PC-9 (cell line): ENCODE measurements at regions not wholly inside any gene's neighbourhood (a gene's known extent, or its start where the extent isn't known, plus 50 kb on each side); places are given as distances from the start of the nearest gene placed in this dataset.

Source experiments
- BruUV-seq: library from RNA; stranded (reverse); fragments of 400-500 nt; replicated peaks from 2 replicates; lab custom pipeline; 2021; lab: Mats Ljungman, UMichigan
- CTCF ChIA-PET: fragments of 300-600 bp; sonication (Branson Sonifier 250); formaldehyde crosslinking; loops from one replicate; lab custom pipeline; 2022; ENCODE audit warnings: antibody characterized with exemption; lab: Charles Lee
- POLR2A ChIA-PET: fragments of 300-600 bp; sonication (Branson Sonifier 250); formaldehyde crosslinking; loops from one replicate; lab custom pipeline; 2022; ENCODE audit warnings: antibody characterized with exemption; ENCODE audit not compliant: unreplicated experiment; lab: Charles Lee
- DNase-seq, 2 experiments: peaks; one replicate each; pipeline versions ENCODE4 v3.0.0 to v3.0.0-alpha.2; 2015 to 2022; ENCODE audit warnings: mixed read lengths in 1 of 2
- H2AFZ ChIP-seq: fragments of 200-600 bp; sonication (generic); 2 replicates; pipeline ENCODE4 v1.8.1; 2017; ENCODE audit warnings: antibody characterized with exemption
- H3F3A ChIP-seq: fragments of 200-600 bp; sonication (generic); 2 replicates; pipeline ENCODE4 v1.8.1; 2017; ENCODE audit warnings: antibody characterized with exemption, mild to moderate bottlenecking, low read depth; ENCODE audit not compliant: insufficient read depth
- H3K27ac ChIP-seq: fragments of 200-600 bp; sonication (generic); 2 replicates; pipeline ENCODE4 v1.6.1; 2016; ENCODE audit warnings: mixed run types
- H3K27me3 ChIP-seq: fragments of 200-600 bp; sonication (generic); 2 replicates; pipeline ENCODE4 v1.6.1; 2016; ENCODE audit warnings: low read depth, mixed run types; ENCODE audit not compliant: insufficient read depth
- H3K36me3 ChIP-seq: fragments of 200-600 bp; sonication (generic); 2 replicates; pipeline ENCODE4 v1.6.1; 2016; ENCODE audit warnings: low read depth, mixed run types
- H3K4me1 ChIP-seq: fragments of 200-600 bp; sonication (generic); replicated peaks from 2 replicates; pipeline ENCODE4 v1.6.1; 2016; ENCODE audit warnings: mixed run types; ENCODE audit not compliant: insufficient read depth
- H3K4me2 ChIP-seq: fragments of 200-600 bp; sonication (generic); 2 replicates; pipeline ENCODE4 v1.6.1; 2017; ENCODE audit warnings: mixed run types
- H3K4me3 ChIP-seq: fragments of 200-600 bp; sonication (generic); 2 replicates; pipeline ENCODE4 v1.6.1; 2016; ENCODE audit warnings: mixed run types
- H3K79me2 ChIP-seq: fragments of 200-600 bp; sonication (generic); 2 replicates; pipeline ENCODE4 v1.6.1; 2017; ENCODE audit warnings: low read depth, mixed run types
- H3K9me2 ChIP-seq: fragments of 200-600 bp; sonication (generic); 2 replicates; pipeline ENCODE4 v1.8.1; 2017; ENCODE audit warnings: mild to moderate bottlenecking; ENCODE audit not compliant: insufficient read depth
- H3K9me3 ChIP-seq: fragments of 200-600 bp; sonication (generic); 2 replicates; pipeline ENCODE4 v1.8.1; 2016; ENCODE audit warnings: low read depth; ENCODE audit not compliant: insufficient read depth
- H4K20me1 ChIP-seq: fragments of 200-600 bp; sonication (generic); 2 replicates; pipeline ENCODE4 v1.8.1; 2017; ENCODE audit not compliant: insufficient read depth
- CTCF ChIP-seq: fragments of 200-600 bp; sonication (generic); conservative IDR thresholded peaks from 2 replicates; pipeline ENCODE4 v1.6.1; 2017; ENCODE audit warnings: mixed run types, antibody characterized with exemption, mild to moderate bottlenecking, moderate library complexity
- EZH2 ChIP-seq: fragments of 200-600 bp; sonication (generic); IDR thresholded peaks from 2 replicates; pipeline ENCODE4 v1.8.0; 2017; ENCODE audit warnings: antibody characterized with exemption, low read depth
- intact Hi-C: fragments of 100-400 bp; cut with micrococcal nuclease; formaldehyde crosslinking; loops from one replicate; pipeline ENCODE4 v1.10.0; 2022; ENCODE audit not compliant: unreplicated experiment

GRCh38 chr11:8332891-8333290, 69.2 kb upstream of the LMO1 start:
- peaks cover 31% of the 10 kb centered on the region; the same call in 1 of the 2 replicates for H3F3A ChIP-seq
- H3K4me1 ChIP-seq, result peaks cover 47% of the 10 kb centered on the region
- H3K4me3 ChIP-seq, result no peak overlapping the region
- no peaks in the 10 kb centered on the region for H3K27me3 ChIP-seq
- no peaks in the 10 kb centered on the region for H3K9me2 ChIP-seq
- CTCF ChIA-PET, result interaction anchor here (0.5 kb wide), 1 partner anchor 500 kb away, joined by 9 read pairs; no protein-coding TSS in a partner anchor
- TF ChIP-seq EZH2 (no peak), CTCF (no peak)
- intact Hi-C loops, result loop anchor here (5.0 kb wide), 1 partner anchor 106 kb away; no protein-coding TSS in a partner anchor
- no peak overlapping the region for H3K4me2 ChIP-seq
- H2AFZ ChIP-seq, result no peak overlapping the region
- H3K27ac ChIP-seq, result no peak overlapping the region
- H4K20me1 ChIP-seq, result no peaks in the 10 kb centered on the region
- no peak for DNase-seq
- H3K9me3 ChIP-seq, result no peaks in the 10 kb centered on the region
- BruUV-seq, result no TSS peak
- H3K36me3 ChIP-seq, result no peaks in the 10 kb centered on the region
- no peaks in the 10 kb centered on the region for H3K79me2 ChIP-seq
- POLR2A ChIA-PET, result no interaction called here

- H2AFZ ChIP-seq, result no peak overlapping the region
- H3K27ac ChIP-seq, result no peak overlapping the region
- POLR2A ChIA-PET, result no interaction called here
- no TSS peak for BruUV-seq
- no peaks in the 10 kb centered on the region for H3K9me2 ChIP-seq
- H3K9me3 ChIP-seq, result no peaks in the 10 kb centered on the region
- DNase-seq, result no peak
- H3K79me2 ChIP-seq, result no peaks in the 10 kb centered on the region
- no peaks in the 10 kb centered on the region for H4K20me1 ChIP-seq
- no peak overlapping the region for H3K4me2 ChIP-seq
- H3K4me1 ChIP-seq, result peaks cover 40% of the 10 kb centered on the region
- no peak overlapping the region for H3K4me3 ChIP-seq
- peaks cover 24% of the 10 kb centered on the region; the same call in 1 of the 2 replicates for H3F3A ChIP-seq
- CTCF ChIA-PET, result no interaction called here
- no peaks in the 10 kb centered on the region for H3K36me3 ChIP-seq
- intact Hi-C loops, result loop anchor here (5.0 kb wide), 1 partner anchor 105 kb away; no protein-coding TSS in a partner anchor
- no peak for TF ChIP-seq CTCF
- TF ChIP-seq EZH2, result no peak
- H3K27me3 ChIP-seq, result no peaks in the 10 kb centered on the region
Observed at GRCh38 chr11:8332196-8332595, 68.5 kb upstream of the LMO1 start.

GRCh38 chr11:8331767-8332166, 68.1 kb upstream of the LMO1 start:
- H3K27ac ChIP-seq, result no peak overlapping the region
- H3K4me3 ChIP-seq, result no peak overlapping the region
- no peaks in the 10 kb centered on the region for H3K36me3 ChIP-seq
- no peaks in the 10 kb centered on the region for H3K9me3 ChIP-seq
- H3K4me1 ChIP-seq, result peaks cover 35% of the 10 kb centered on the region
- BruUV-seq, result no TSS peak
- no peak overlapping the region for H2AFZ ChIP-seq
- no peaks in the 10 kb centered on the region for H3K27me3 ChIP-seq
- TF ChIP-seq CTCF (no peak), EZH2 (no peak)
- CTCF ChIA-PET, result no interaction called here
- POLR2A ChIA-PET, result no interaction called here
- H3K4me2 ChIP-seq, result no peak overlapping the region
- no peaks in the 10 kb centered on the region for H4K20me1 ChIP-seq
- H3F3A ChIP-seq, result peaks cover 20% of the 10 kb centered on the region; the same call in 1 of the 2 replicates
- H3K9me2 ChIP-seq, result no peaks in the 10 kb centered on the region
- H3K79me2 ChIP-seq, result no peaks in the 10 kb centered on the region
- no peak for DNase-seq
- intact Hi-C loops, result loop anchor here (5.0 kb wide), 1 partner anchor 104 kb away; no protein-coding TSS in a partner anchor
